Mesothelial cell of epicardium (in vitro differentiated cells): ENCODE measurements at regions not wholly inside any gene's neighbourhood (a gene's known extent, or its start where the extent isn't known, plus 50 kb on each side); places are given as distances from the start of the nearest gene placed in this dataset.

Source experiments
- DNase-seq, 2 experiments: peaks; one replicate each; pipeline ENCODE4 v3.0.0; 2021; ENCODE audit warnings: low spot score in 2 of 2; ENCODE audit not compliant: unreplicated experiment in 2 of 2
- H3K27ac Mint-ChIP-seq: 2 replicates; pipeline ENCODE4 v1.8.0; 2021; ENCODE audit warnings: mixed read lengths
- H3K27me3 Mint-ChIP-seq: 2 replicates; pipeline ENCODE4 v1.8.0; 2021; ENCODE audit warnings: low read depth, mixed read lengths
- H3K36me3 Mint-ChIP-seq: 2 replicates; pipeline ENCODE4 v1.8.0; 2021; ENCODE audit warnings: mixed read lengths
- H3K4me1 Mint-ChIP-seq: 2 replicates; pipeline ENCODE4 v1.8.0; 2021; ENCODE audit warnings: mixed read lengths
- H3K4me3 Mint-ChIP-seq: 2 replicates; pipeline ENCODE4 v1.8.0; 2021; ENCODE audit warnings: mild to moderate bottlenecking, moderate library complexity, mixed read lengths
- H3K9me3 Mint-ChIP-seq: 2 replicates; pipeline ENCODE4 v1.8.0; 2021; ENCODE audit warnings: mixed read lengths
- TF ChIP-seq, protein P1 (sequence below): fragments of 200-600 bp; sonication (generic); IDR thresholded peaks from one replicate; pipeline ENCODE4 v1.5.0; 2021; ENCODE audit warnings: antibody characterized with exemption; ENCODE audit not compliant: unreplicated experiment

DNA sequence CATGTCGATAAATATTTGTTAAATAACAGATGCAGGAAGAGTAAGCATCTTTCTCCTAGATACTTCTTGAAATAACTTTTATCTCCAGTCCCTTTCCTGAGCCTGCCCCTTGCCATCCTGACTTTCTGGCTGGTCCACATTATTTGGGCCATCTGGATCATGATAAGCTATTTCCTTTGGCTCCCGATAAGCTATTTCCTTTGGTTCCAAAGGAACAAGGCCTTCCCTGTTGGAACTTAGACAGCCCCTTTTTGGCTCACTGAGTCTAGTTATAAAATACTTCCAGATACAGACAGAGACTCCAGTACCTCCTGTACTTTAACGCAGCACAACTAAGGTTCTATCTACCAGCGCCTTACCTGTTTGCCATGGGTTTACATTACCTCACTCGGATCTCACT, 205.3 kb upstream of the CCDC150 start:
- Mint-ChIP-seq H3K27ac (no peak overlapping the region), H3K9me3 (no peaks in the 10 kb centered on the region), H3K36me3 (peaks cover 2% of the 10 kb centered on the region), H3K4me3 (no peak overlapping the region), H3K27me3 (no peaks in the 10 kb centered on the region), H3K4me1 (peaks cover 4% of the 10 kb centered on the region)
- no peak for DNase-seq
- TF ChIP-seq, protein P1, sequence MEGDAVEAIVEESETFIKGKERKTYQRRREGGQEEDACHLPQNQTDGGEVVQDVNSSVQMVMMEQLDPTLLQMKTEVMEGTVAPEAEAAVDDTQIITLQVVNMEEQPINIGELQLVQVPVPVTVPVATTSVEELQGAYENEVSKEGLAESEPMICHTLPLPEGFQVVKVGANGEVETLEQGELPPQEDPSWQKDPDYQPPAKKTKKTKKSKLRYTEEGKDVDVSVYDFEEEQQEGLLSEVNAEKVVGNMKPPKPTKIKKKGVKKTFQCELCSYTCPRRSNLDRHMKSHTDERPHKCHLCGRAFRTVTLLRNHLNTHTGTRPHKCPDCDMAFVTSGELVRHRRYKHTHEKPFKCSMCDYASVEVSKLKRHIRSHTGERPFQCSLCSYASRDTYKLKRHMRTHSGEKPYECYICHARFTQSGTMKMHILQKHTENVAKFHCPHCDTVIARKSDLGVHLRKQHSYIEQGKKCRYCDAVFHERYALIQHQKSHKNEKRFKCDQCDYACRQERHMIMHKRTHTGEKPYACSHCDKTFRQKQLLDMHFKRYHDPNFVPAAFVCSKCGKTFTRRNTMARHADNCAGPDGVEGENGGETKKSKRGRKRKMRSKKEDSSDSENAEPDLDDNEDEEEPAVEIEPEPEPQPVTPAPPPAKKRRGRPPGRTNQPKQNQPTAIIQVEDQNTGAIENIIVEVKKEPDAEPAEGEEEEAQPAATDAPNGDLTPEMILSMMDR = no peak

DNA sequence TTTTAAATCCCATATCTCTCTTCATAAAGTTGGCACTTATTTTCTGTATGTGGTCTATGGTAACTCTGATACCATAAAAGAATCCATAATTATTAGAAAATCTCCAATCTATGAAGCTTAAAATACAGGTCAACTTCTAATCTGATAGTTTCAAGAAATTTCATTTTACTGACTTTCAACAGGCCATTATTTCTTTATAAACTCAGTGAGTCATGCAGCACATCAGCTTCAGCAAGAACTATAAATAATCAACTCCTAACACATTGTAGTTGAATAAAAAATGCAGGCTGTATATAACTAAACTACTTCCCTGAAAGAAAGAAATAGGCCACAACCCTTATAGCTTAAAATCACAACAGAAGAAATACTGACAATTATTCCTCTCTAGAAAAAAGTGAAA, 204.3 kb upstream of the CCDC150 start:
- H3K4me1 Mint-ChIP-seq = peaks cover 9% of the 10 kb centered on the region
- H3K27ac Mint-ChIP-seq = no peak overlapping the region
- peaks cover 2% of the 10 kb centered on the region for H3K36me3 Mint-ChIP-seq
- no peak overlapping the region for H3K4me3 Mint-ChIP-seq
- no peaks in the 10 kb centered on the region for H3K27me3 Mint-ChIP-seq
- TF ChIP-seq, protein P1 = no peak
- no peak for DNase-seq
- H3K9me3 Mint-ChIP-seq = no peaks in the 10 kb centered on the region

DNA sequence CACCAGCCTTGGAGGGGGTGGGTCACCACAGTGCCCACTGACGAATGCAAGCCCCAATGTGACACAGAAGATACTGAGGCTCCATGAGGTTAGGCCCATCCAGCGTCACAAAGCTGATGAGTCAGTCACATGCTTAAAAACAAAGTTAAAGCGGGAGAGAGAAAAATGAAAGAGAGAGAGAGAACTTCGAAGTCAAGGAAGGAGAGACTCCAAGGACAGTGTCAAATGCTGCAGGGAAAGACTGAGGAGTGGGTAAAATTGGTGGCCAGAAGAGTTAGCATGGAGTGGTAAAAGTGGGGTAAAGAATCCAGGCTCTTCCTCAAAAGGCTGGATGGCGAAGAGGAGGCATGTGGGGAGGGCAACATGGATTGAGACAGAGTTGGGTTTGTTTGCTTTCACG, 201.9 kb upstream of the CCDC150 start:
- Mint-ChIP-seq H3K4me1 (peaks cover 4% of the 10 kb centered on the region), H3K9me3 (no peaks in the 10 kb centered on the region), H3K27me3 (no peaks in the 10 kb centered on the region), H3K36me3 (no peaks in the 10 kb centered on the region), H3K27ac (no peak overlapping the region), H3K4me3 (no peak overlapping the region)
- no peak for DNase-seq
- TF ChIP-seq, protein P1 = no peak

DNA sequence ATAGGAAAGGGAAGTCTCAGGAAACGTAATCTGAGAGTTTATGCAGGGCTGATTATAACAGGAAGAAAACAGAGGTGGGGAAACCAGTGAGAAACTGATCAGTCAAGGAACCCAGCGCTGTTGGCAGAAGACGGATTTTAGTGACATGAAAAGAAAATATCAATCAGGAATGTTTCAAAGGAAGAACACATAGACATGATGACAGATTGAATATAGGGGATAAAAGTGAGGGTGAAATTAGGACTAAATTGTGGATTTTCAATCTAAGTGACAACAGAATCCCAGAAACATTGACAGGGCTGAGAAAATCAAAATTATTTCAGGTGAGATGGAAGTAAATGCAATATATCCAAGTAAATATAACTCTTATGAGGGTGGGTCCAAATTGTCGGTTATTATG, 199.8 kb upstream of the CCDC150 start:
- H3K4me1 Mint-ChIP-seq = peaks cover 4% of the 10 kb centered on the region
- TF ChIP-seq, protein P1 = no peak
- H3K36me3 Mint-ChIP-seq = no peaks in the 10 kb centered on the region
- H3K4me3 Mint-ChIP-seq = no peak overlapping the region
- H3K27ac Mint-ChIP-seq = no peak overlapping the region
- H3K27me3 Mint-ChIP-seq = no peaks in the 10 kb centered on the region
- no peak for DNase-seq
- H3K9me3 Mint-ChIP-seq = no peaks in the 10 kb centered on the region

DNA sequence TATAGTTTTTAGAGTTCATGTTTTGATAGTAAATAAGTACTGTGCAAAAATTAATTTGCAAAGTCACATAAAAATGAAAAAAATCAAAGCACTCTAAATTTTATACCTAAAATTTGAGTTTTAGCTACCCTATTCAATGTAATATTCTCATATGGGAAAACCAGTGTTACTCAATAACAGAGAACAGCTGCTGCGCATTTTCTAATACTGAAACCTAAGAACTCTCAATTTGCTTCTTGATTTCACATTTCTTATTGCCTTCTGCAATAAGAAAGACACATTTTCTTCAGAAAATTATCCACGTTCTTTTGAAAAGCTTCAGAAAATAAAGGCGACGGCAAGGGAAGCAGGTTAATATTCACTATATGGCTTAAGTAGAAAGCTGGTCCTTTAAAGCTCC, 199.1 kb upstream of the CCDC150 start:
- H3K36me3 Mint-ChIP-seq = no peaks in the 10 kb centered on the region
- no peak for DNase-seq
- no peaks in the 10 kb centered on the region for H3K9me3 Mint-ChIP-seq
- TF ChIP-seq, protein P1 = no peak
- H3K4me3 Mint-ChIP-seq = no peak overlapping the region
- H3K27ac Mint-ChIP-seq = no peak overlapping the region
- no peaks in the 10 kb centered on the region for H3K27me3 Mint-ChIP-seq
- peaks cover 4% of the 10 kb centered on the region for H3K4me1 Mint-ChIP-seq

DNA sequence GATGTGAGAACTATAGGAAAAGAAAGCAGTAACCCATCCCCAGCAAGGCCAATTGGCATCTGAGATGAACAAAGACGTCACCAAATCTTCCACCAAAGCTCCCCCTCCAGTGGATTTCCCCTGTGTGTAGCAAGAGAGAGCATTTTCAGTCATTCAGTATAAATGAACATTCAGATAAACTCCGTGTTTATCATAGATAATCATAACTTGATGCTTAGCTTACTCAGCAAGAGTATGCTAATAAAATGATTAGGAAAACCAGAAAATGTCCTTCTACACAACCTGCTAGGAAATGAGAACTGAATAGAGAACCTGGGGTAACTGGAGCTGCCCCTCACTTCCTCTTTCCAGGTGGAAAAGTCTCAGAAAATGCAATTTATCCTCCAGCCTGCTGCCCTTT, 198.0 kb upstream of the CCDC150 start:
- H3K4me3 Mint-ChIP-seq = no peak overlapping the region
- DNase-seq = no peak
- peaks cover 4% of the 10 kb centered on the region for H3K4me1 Mint-ChIP-seq
- TF ChIP-seq, protein P1 = no peak
- H3K9me3 Mint-ChIP-seq = peaks cover 6% of the 10 kb centered on the region
- H3K27me3 Mint-ChIP-seq = no peaks in the 10 kb centered on the region
- no peak overlapping the region for H3K27ac Mint-ChIP-seq
- H3K36me3 Mint-ChIP-seq = no peaks in the 10 kb centered on the region
